HG02759 (cell line): ENCODE measurements at regions not wholly inside any gene's neighbourhood (a gene's known extent, or its start where the extent isn't known, plus 50 kb on each side); places are given as distances from the start of the nearest gene placed in this dataset.
"Not testable (repeated sequence)": the region's sequence is repeated elsewhere in the genome, so short reads cannot be mapped to it uniquely, and the experiment has no call there.

ENCODE experiments used
- ATAC-seq: cut with Tn5 transposase; IDR thresholded peaks from one replicate; pipeline ENCODE4 v1.9.1; 2021; ENCODE audit warnings: mild to moderate bottlenecking, moderate library complexity; ENCODE audit not compliant: unreplicated experiment

DNA sequence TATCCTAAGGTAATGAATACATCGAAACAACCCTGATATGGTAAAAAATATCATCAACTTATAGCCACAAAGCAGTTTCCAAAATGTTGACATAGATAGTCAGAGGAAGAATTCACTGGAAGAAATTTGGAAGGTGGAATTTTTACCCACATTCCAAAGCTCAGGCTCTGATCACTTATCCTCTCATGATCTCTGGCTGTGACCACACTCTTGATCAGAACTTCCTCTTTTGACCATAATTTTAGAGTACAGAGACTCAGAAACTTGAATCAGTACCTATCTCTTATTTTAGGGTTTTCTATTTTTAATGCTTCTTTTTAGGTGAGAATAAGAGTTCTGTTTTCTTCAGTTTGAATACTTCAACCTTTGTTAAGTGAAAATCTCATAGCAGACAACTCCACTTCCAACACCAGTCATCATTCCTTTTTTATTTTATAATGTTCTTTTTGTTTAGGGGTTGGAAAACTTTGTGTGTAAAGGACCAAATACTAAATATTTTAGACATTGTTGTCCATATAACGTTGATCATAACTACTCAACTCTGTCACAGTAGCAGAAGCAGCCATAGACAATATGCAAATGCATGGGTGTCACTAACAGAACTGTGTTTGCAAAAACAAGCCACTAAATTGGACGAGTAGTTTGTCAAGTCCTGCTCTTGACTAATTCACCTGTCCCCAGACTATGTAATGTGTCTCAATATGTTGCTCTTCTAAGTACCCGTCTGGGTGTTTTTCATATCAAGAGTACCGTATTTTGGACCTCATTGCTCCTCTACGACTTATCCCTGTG, 891.6 kb upstream of the CRIM1 start:
- ATAC-seq, result no peak

DNA sequence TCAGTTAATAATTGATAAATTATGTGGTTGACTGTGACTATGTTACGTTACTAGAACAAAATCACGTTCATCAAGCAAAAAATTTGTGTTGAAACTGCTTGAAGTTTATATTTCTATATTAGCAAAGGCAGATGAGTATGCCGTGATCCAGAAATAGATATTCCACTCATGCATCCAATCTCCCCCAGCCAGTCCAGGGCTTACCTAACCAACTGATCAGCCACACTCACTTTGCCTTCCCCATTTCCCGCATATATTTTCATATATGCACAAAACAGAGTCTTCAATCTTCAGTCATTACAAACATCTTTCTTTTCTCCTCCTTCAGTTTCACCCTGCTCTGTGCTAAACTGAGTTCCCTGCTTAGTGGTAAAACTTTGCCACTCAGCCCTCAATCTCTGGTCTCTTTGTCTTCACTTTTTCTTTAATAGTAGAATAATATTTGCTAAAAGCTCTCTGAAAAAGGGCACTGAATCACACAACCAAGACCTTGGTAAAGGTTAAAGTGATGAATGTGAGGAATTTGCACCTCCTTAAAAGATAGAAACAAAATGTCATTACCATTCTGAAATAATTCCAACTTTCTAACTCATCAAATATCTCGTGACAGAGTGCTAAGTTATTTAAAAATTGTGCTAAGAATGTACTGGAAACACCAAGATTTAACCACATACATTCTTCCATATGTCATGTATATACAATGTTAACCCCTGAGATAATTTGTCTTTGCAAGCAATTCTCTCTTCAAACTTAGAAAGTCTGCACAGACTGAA, 893.2 kb upstream of the CRIM1 start:
- ATAC-seq, result no peak

DNA sequence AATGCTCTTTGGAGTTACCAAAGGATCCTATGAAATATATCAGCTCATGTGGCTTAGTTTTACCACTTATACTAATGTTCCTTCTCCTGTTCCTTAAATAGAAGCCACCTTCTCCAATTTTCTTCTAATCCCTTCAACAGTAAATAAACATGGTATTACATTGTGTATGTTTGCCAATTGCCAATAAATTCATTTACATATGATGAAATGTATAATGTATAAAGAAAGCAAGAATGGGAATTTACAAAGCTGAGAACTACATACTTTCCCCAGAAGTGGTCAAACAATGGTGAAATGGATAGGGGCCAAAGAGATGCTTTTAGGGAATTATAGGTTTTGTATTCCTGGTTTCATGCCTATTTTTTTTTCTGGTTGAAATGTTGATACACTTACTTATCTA, 894.2 kb upstream of the CRIM1 start:
- ATAC-seq, result no peak

DNA sequence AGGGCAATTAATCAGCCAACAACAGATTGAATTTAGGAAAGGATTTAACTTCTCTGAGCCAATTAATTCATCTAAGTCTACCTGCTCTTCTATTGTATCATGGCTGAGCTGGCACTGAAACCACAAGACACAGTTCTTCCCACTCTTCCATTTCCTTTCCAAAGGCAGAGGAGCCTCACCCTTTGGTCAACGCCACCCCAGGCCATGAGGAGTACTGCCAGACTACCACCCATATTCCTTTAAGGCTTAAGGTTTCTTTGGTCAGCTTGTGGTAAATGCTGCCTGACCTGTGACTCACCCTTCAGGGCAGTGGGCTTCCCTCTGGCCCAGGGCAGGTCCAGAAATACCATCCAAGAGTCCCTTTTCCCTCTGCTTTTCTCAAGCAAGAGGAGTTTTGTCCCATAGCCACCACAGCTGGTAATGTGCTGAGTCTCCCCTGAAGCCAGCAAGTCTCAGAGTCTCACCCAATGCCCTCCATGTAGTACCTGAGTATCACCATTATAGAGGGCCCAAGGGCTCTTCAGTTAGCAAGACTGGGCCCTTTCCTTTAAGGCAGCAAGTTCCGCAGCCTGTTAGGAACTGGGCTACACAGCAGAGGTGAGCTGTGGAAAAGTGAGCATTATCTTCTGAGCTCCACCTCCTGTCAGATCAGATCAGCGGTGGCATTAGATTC, 900.5 kb upstream of the CRIM1 start:
- no peak for ATAC-seq

DNA sequence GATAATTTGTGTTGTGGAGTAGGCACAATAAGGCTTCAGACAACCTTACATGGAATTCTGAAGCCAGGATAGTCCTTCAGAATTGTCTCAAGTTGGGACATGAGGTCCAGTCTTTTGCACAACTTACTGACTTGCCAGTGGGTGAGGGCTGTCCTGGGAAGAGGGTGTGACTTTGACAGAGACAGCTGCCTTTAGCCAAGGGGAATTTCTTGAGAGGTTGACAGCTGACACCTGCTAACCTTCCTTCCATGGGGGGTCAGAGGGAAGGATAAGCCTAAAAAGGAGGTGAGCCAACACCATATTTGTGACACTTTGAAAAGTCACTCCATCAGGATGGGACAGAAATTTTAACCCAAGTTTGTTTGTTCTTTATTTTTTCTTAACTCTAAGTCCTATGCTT, 907.8 kb upstream of the CRIM1 start:
- no peak for ATAC-seq

DNA sequence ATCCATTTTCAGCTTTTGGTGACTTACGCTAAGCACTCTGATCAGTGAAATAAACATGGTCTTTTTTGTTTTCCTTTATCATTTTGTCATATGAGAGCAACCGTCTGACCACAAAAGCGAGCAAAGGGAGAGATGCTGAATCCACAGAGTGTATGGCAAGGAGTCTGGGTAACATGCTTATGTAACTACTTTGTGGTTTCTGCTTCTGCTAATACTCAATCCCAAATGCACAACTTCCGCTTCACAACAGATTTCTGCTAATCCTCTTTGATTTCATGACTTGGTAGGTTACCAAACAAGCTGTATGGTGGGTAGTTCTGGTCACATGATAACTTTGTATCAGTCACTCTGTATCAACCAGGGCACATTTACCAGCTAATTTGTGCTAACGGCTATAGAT, 908.4 kb upstream of the CRIM1 start:
- no peak for ATAC-seq

DNA sequence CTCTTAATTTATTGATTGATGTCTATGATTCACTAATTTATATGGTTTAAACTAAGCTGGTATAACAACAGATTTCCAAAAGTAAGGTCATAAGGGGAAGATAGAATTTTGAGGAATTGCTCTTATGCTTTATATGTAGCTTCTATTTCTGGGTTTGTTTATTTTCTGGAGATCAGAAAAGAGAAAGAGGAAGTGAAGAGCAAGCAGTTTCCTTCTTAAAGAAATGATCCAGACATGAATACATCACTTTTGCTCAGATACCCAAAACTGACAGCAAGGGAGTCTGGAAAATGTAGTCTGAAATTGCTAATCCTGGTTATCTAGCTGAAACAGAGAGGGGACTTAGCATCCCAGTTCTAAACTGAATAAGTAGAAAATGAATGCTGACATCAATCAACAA, 912.5 kb upstream of the CRIM1 start:
- ATAC-seq, result no peak

DNA sequence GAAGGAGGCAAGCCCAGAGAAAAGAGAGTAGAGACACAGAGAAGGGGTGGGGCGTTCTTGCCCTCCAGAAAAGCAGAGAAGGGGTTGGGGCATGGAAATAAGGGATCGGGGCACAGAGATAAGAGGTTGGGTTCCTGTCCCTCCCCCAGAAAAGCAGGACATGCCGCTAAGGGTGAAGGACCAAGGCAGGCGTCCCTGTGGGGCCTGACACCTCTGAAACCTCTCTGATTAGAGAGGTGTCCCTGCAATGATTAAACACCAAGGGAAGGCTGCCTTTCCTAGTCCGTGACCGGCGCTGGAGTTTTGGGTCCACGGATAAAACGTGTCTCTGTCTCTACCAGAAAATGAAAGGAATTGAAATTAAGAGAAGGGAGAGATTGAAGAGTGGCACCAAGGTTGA, 914.0 kb upstream of the CRIM1 start:
- ATAC-seq, result not testable (repeated sequence)

DNA sequence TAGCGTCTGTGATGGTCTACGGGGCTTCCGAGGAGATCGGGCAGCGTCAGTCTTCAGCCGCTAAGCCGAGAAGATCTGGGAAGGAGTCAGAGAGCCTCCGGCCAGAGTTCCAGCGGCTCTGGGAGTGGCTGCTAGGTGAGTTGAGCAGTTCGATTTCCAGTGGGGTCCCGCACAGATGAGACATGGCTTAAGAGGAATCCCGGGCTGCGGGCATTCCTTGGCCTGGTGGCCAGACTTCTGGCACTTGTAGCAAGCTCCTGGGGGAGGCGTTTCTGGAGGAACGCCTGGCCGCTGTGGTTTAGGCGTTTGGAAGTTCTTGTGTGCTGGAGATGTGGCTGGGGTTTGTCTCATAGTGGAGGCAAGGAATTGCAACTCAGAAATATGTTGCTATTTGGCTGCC, 915.3 kb upstream of the CRIM1 start:
- not testable (repeated sequence) for ATAC-seq

DNA sequence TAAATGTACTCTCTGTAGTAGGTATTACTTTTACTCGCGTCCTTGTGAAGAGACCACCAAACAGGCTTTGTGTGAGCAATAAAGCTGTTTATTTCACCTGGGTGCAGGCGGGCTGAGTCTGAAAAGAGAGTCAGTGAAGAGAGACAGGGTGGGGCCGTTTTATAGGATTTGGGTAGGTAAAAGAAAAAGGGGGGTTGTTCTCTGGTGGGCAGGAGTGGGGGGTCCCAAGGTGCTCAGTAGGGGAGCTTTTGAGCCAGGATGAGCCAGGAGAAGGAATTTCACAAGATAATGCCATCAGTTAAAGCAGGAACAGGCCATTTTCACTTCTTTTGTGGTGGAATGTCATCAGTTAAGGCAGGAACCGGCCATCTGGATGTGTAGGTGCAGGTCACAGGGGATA, 918.7 kb upstream of the CRIM1 start:
- not testable (repeated sequence) for ATAC-seq

DNA sequence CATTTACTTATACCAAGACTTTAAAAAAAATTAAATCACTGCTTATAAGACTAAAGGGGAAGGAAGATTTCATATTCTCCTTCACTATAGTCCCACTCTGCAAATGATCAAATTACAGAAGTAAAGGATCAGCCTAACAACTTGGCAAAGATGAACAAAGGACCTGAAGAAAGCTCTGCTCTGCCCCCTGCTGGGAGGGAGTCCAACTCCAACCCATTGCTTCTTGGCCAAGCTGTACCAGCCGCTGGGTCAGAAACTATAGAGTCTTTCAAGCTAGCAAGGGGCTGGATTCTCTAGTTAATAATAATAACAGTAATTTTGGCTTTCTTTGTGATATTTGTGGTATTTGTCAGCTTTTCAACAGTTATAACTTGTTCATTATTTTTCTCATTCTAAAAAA, 927.0 kb upstream of the CRIM1 start:
- ATAC-seq, result peak; percentile 89

DNA sequence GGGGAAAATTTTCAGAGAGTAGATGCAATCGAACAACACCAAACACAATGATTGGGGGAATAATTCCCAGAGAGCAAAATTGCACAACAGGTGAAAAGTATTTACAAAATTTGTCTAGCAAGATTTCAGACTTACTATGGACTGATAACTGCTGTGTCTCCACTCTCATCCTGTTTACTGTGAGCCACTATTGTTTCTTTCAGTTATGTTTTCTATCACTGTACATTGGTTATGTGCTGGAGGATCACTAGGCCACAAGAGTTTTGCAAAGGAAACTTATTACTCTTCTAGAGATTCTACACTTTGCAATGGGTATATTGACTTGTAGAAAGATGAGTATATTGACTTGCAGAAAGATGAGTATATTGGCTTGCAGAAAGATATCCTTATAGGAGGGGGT, 934.1 kb upstream of the CRIM1 start:
- ATAC-seq, result no peak

DNA sequence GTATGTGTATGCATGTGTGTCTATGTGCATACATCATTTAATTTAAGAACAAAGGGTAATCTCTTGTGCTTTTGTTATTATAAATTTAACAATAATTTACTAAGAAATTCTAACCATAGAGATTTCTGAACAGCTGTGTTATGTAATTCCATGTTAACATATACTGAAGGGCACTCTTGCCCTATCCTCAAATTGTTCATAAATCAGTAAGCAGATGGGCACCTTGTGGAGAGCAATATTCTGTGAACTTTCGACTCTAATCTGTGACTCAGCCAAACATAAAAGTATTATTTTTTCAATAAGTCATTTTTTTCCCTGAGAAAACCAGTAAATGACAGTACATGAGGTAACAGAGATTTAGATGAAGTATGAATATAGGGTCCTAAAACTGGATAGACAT, 938.3 kb upstream of the CRIM1 start:
- ATAC-seq, result no peak

DNA sequence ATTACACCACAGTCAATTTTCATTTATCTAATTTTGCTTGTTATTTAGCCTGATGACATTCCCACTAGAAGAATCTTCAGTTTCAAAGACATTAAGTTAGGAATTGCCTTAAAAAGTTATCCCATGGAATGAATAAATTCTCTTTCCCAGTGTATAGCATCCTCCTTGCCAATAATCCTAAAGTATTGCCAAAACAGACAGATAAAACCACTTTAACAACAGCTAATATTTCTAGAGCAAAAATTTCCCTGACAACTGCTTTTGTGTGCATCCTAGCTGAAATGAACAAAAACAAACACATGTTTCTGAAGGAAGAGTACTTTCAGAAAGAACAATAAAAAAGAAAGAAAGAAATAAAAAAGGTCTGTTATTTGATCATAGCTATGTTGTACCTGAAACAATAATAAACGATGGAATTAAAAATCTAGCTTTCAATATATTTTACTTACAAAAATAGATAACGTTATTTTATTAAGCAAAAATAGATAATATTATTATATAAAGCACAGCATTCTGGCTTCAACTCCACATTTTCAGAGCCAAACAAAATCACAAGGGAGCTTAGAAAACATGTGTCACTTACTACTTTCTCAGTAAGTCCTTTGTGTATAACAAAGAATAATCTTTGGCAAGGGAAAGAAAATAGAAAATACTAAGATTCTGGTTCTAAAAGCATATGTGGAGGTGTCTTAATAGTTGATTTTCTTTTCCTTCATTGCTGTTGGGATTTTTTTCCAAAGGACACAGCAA, 939.0 kb upstream of the CRIM1 start:
- ATAC-seq, result no peak

DNA sequence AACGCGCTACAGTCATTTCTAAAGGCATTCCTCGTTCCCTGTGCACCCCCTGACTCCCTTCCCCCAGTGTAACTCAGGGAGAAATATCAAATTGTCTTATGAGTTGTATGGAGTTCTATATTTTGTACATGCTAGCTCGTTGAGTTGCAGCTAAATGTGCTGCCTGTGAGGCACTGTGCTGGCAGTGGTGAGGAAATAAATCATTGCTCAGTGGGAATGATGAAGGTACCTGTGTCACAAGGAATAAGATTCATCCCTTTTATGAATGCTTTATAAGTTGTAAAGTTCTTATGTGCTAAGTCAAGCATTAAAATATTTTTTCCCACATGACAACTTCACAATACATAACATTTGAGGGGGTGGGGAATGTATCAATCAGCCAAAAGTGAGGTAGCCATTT, 939.6 kb upstream of the CRIM1 start:
- no peak for ATAC-seq

DNA sequence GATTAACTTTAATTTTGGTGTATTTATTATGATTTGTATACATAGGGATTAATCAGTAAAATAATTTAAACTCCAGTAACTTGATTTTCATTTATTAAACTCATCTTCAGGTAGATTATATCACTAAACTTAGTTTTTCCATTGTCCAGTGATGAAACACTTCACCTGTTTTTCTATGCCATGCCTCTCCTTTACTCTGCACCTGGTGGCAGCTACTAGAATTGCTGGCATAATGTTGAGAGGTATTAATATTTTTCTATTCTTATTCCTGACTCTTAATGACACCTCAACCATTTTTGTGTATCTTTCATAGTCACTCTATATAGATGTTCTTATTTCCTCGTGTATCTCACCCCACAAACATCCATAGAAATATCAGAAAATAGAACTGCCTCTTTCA, 940.3 kb upstream of the CRIM1 start:
- no peak for ATAC-seq

DNA sequence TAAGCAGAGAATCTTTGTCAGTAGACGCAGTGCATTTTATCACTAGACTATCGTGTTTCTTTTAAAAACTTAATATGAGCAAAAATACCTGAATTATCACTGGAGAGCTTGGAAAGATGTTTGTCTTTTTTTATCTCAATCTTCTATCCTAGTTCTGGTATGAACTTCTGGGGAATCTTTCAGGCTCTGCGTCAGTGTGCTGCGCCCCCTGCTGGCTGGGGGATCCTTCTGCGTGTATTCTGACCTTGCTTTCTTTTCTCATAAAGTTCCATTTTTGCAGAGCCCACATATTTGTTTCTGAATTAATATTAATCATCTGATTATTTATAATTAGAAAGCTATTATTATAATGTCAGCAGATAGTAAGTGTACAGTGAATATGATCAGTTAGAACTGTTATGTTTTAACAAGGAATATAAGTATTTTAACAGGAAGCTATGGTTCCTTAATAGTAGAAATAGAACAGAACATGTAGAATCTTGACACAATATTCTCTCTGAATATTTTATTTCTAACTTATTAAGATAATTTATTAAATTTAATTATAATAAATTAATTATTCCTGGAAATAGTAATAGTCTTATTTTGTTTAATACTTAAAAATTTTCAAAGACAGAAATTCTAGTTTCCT, 945.0 kb upstream of the CRIM1 start:
- ATAC-seq, result peak; percentile 91

DNA sequence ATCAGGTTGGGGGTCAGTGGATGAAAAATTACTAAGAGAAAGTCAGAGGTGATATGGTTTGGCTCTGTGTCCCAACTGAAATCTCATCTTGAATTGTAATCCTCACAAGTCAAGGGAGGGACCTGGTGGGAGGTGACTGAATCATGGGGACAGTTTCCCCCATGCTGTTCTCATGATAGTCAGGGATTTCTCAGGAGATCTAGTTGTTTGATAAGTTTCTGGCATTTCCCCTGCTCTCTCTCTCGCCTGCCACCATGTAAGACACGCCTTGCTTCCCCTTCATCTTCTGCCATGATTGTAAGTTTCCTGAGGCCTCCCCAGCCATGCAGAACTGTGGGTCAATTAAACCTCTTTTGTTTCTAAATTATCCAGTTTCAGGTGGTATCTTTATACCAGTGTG, 945.8 kb upstream of the CRIM1 start:
- ATAC-seq, result no peak

DNA sequence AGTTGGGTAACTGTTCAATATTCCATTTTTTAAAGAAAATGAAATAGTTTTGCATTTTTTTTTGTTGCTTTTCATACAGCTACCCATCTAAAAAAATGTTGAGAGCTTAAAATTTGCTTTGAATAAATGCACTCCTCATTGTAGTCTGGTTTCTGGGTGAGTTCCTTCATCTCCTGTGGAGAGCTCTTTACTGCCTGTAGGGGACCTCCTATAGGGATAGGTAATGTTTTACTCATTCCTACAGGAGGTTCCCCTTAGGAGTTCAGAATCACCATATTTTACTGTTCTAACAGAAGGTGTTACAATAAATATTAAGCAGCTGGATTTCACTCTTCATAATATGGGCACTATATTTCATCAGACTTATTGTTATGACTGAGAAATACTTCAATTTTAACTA, 947.3 kb upstream of the CRIM1 start:
- ATAC-seq, result no peak

DNA sequence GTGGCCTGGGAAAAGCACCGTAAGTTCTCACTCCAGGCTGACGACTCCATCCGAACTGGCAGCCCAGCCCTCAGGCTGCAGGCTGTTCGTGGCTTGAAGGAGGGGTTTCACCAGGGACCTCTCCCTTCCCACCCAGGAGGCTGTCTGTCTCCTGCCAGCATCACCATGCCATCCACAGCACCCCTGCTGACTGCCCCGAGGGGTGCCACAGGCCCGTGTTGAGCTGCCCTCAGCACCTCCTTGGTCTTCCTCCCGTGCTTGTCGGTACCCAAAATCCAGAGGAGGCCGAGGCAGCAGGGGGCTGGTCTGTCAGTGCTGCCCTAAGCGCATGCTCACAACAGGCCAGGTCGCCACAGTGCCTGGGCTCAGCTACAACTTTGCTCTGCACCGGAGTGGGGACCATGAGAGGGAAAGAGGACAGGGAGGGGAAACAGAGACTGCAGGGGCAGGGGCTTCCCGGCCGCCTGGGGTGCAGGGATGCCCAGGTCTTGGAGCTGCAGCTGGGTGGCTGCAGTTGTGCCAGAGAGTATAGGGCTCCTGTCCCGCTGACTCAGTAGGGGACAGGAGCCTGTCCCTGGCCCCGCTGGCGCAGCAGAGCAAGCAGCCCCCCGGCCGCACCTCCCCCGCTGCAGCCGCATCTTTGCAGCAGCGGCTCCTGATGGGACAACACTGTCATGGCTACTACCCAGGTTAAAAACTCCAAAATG, 963.7 kb upstream of the CRIM1 start:
- no peak for ATAC-seq
